ENCODE measurements at regions not wholly inside any gene's neighbourhood (a gene's known extent, or its start where the extent isn't known, plus 50 kb on each side); places are given as distances from the start of the nearest gene placed in this dataset.

GRCh38 chr15:46617507-46617906 lies 982.7 kb downstream of the SQOR start:
- H3K27me3 ChIP-seq (ENCODE audit: control insufficient read depth in 4 of 4, insufficient read depth in 4 of 4, low read length in 3 of 4): no peaks in the 10 kb centered on the region
- TF ChIP-seq YY1 (IDR thresholded peaks at IDR 0.05) (no peak), RAD21 (IDR thresholded peaks at IDR 0.05) (no peak), MAX (IDR thresholded peaks at IDR 0.05) (no peak), TAF1 (conservative IDR thresholded peaks at IDR 0.05) (no peak), FOXA1 (IDR thresholded peaks at IDR 0.05) (no peak), ZBTB33 (IDR thresholded peaks at IDR 0.05) (no peak), RXRA (IDR thresholded peaks at IDR 0.05) (no peak), HNF4G (IDR thresholded peaks at IDR 0.05) (no peak), CTCF (IDR thresholded peaks at IDR 0.05; ENCODE audit: low read depth, low read length, missing input control) (no peak), JUND (IDR thresholded peaks at IDR 0.05) (no peak), REST (IDR thresholded peaks at IDR 0.05) (no peak), EGR1 (IDR thresholded peaks at IDR 0.05; ENCODE audit: low read depth in 2 of 2) (no peak), FOXA2 (IDR thresholded peaks at IDR 0.05) (no peak), HNF4A (conservative IDR thresholded peaks at IDR 0.05) (no peak), NR2F2 (IDR thresholded peaks at IDR 0.05) (no peak), GABPA (IDR thresholded peaks at IDR 0.05 in 1 of 2, conservative IDR thresholded peaks at IDR 0.05 in 1 of 2) (no peak), SP1 (IDR thresholded peaks at IDR 0.05) (no peak), ATF3 (IDR thresholded peaks at IDR 0.05) (no peak)
- no peaks in the 10 kb centered on the region for H3K36me3 ChIP-seq (ENCODE audit: control insufficient read depth in 4 of 4, insufficient read depth in 3 of 4, low read depth in 1 of 4, low read length in 3 of 4)
- H3K4me1 ChIP-seq (ENCODE audit: control insufficient read depth in 4 of 4, insufficient read depth in 4 of 4, low read length in 3 of 4): no peaks in the 10 kb centered on the region
- no peak overlapping the region for H3K9ac ChIP-seq (ENCODE audit: low read depth in 1 of 2, low read length in 2 of 2)
- H3K27ac ChIP-seq (ENCODE audit: low read depth in 1 of 2, low read length in 2 of 2): no peak overlapping the region
- DNase-seq (ENCODE audit: low spot score): no peak
- H3K4me3 ChIP-seq (ENCODE audit: low read depth in 1 of 3, low read length in 3 of 3): no peak overlapping the region
- H3K9me3 ChIP-seq (ENCODE audit: control insufficient read depth in 4 of 4, low read length in 3 of 4): no peaks in the 10 kb centered on the region

- no peaks in the 10 kb centered on the region for H3K27me3 ChIP-seq (ENCODE audit: control insufficient read depth in 4 of 4, insufficient read depth in 4 of 4, low read length in 3 of 4)
- no peaks in the 10 kb centered on the region for H3K36me3 ChIP-seq (ENCODE audit: control insufficient read depth in 4 of 4, insufficient read depth in 3 of 4, low read depth in 1 of 4, low read length in 3 of 4)
- no peak for DNase-seq (ENCODE audit: low spot score)
- no peak overlapping the region for H3K9ac ChIP-seq (ENCODE audit: low read depth in 1 of 2, low read length in 2 of 2)
- H3K9me3 ChIP-seq (ENCODE audit: control insufficient read depth in 4 of 4, low read length in 3 of 4): no peaks in the 10 kb centered on the region
- no peak overlapping the region for H3K4me3 ChIP-seq (ENCODE audit: low read depth in 1 of 3, low read length in 3 of 3)
- WGBS: 92% methylated on average over 2 of the region's 2 CpGs
- H3K27ac ChIP-seq (ENCODE audit: low read depth in 1 of 2, low read length in 2 of 2): no peak overlapping the region
- TF ChIP-seq SP1 (IDR thresholded peaks at IDR 0.05) (no peak), REST (IDR thresholded peaks at IDR 0.05) (no peak), YY1 (IDR thresholded peaks at IDR 0.05) (no peak), CTCF (IDR thresholded peaks at IDR 0.05; ENCODE audit: low read depth, low read length, missing input control) (no peak), GABPA (IDR thresholded peaks at IDR 0.05 in 1 of 2, conservative IDR thresholded peaks at IDR 0.05 in 1 of 2) (no peak), EGR1 (IDR thresholded peaks at IDR 0.05; ENCODE audit: low read depth in 2 of 2) (no peak), JUND (IDR thresholded peaks at IDR 0.05) (no peak), HNF4G (IDR thresholded peaks at IDR 0.05) (no peak), RAD21 (IDR thresholded peaks at IDR 0.05) (no peak)
- no peaks in the 10 kb centered on the region for H3K4me1 ChIP-seq (ENCODE audit: control insufficient read depth in 4 of 4, insufficient read depth in 4 of 4, low read length in 3 of 4)
These were observed 984.2 kb downstream of the SQOR start for GRCh38 chr15:46618984-46619383.
